GM19372 (cell line): ENCODE measurements at regions not wholly inside any gene's neighbourhood (a gene's known extent, or its start where the extent isn't known, plus 50 kb on each side); places are given as distances from the start of the nearest gene placed in this dataset.

Experiments used
- ATAC-seq: cut with Tn5 transposase; IDR thresholded peaks from one replicate; pipeline ENCODE4 v1.9.1; 2021; ENCODE audit warnings: mild to moderate bottlenecking, low read depth, moderate library complexity; ENCODE audit not compliant: unreplicated experiment

GRCh38 chr4:153075836-153076518, 128.3 kb upstream of the TRIM2 start:
- ATAC-seq: no peak

- ATAC-seq: no peak
Observed at GRCh38 chr4:153076861-153077260, 127.4 kb upstream of the TRIM2 start.

GRCh38 chr4:153079857-153080391, 124.3 kb upstream of the TRIM2 start:
- ATAC-seq: no peak

- no peak for ATAC-seq
Observed at GRCh38 chr4:153081006-153081580, 123.2 kb upstream of the TRIM2 start.

GRCh38 chr4:153081693-153082092, 122.5 kb upstream of the TRIM2 start:
- ATAC-seq: no peak

GRCh38 chr4:153082322-153083301, 121.6 kb upstream of the TRIM2 start:
- no peak for ATAC-seq

- ATAC-seq: no peak
Observed at GRCh38 chr4:153083447-153083947, 120.7 kb upstream of the TRIM2 start.

GRCh38 chr4:153084224-153084979, 119.8 kb upstream of the TRIM2 start:
- ATAC-seq: no peak

GRCh38 chr4:153084980-153085630, 119.1 kb upstream of the TRIM2 start:
- ATAC-seq: peak; percentile 61

GRCh38 chr4:153087671-153088194, 116.5 kb upstream of the TRIM2 start:
- no peak for ATAC-seq

- no peak for ATAC-seq
Observed at GRCh38 chr4:153089742-153090141, 114.5 kb upstream of the TRIM2 start.

GRCh38 chr4:153090181-153090580, 114.1 kb upstream of the TRIM2 start:
- ATAC-seq: no peak

- ATAC-seq: no peak
Observed at GRCh38 chr4:153090670-153091385, 113.4 kb upstream of the TRIM2 start.

- no peak for ATAC-seq
Observed at GRCh38 chr4:153093396-153093795, 110.8 kb upstream of the TRIM2 start.

GRCh38 chr4:153093802-153094201, 110.4 kb upstream of the TRIM2 start:
- no peak for ATAC-seq

GRCh38 chr4:153094435-153094834, 109.8 kb upstream of the TRIM2 start:
- ATAC-seq: no peak

- ATAC-seq: no peak
Observed at GRCh38 chr4:153095448-153096204, 108.6 kb upstream of the TRIM2 start.

- ATAC-seq: no peak
Observed at GRCh38 chr4:153096344-153096743, 107.9 kb upstream of the TRIM2 start.
